Left ventricle myocardium inferior (tissue), 1 donor: ENCODE measurements at regions not wholly inside any gene's neighbourhood (a gene's known extent, or its start where the extent isn't known, plus 50 kb on each side); places are given as distances from the start of the nearest gene placed in this dataset.

Experiments used
- DNase-seq: peaks from one replicate; pipeline ENCODE4 v3.0.0-alpha.2; 2020
- H3K27ac ChIP-seq: fragments of 200-600 bp; replicated peaks from 2 replicates; pipeline ENCODE4 v1.8.0; 2021
- H3K27me3 ChIP-seq: fragments of 200-600 bp; 2 replicates; pipeline ENCODE4 v1.8.0; 2021; ENCODE audit warnings: low read depth
- H3K36me3 ChIP-seq: fragments of 200-600 bp; 2 replicates; pipeline ENCODE4 v1.8.0; 2021
- H3K4me1 ChIP-seq: fragments of 200-600 bp; 2 replicates; pipeline ENCODE4 v1.8.0; 2021
- H3K4me3 ChIP-seq: fragments of 200-600 bp; 2 replicates; pipeline ENCODE4 v1.8.0; 2021; ENCODE audit warnings: mild to moderate bottlenecking, moderate library complexity
- H3K9me3 ChIP-seq: fragments of 200-600 bp; replicated peaks from 2 replicates; pipeline ENCODE4 v1.8.0; 2021
- intact Hi-C: fragments of 100-400 bp; cut with micrococcal nuclease; formaldehyde crosslinking; loops from one replicate; pipeline ENCODE4 v1.11.0; 2022
- TF ChIP-seq, protein P1 (sequence below): fragments of 200-600 bp; IDR thresholded peaks from 2 replicates; pipeline ENCODE4 v1.8.0; 2021; ENCODE audit warnings: antibody characterized with exemption, mild to moderate bottlenecking, borderline replicate concordance
- donor health status: DM: no; HTN: yes; CAD: no; lungs with severe emphysema.

DNA sequence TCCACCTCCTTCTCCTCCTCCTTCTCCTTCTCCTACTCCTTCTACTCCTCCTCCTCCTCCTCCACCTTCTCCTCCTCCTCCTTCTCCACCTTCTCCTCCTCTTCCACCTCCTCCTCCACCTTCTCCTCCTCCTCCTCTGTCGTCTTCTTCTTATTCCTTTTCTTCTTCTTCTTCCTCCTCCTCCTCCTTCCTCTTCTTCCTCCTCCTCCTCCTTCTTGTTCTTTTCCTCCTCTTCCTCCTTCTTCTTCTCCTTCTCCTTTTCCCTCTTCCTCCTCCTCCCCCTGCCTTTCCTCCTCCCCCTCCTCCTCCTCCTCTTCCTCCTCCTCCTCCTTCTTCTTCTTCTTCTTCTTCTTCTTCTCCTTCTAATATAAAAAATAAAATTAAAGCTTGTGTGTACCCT lies 971.2 kb upstream of the PIK3C3 start:
- H3K9me3 ChIP-seq, result no peaks in the 10 kb centered on the region
- H3K27ac ChIP-seq, result no peak overlapping the region
- intact Hi-C loops, result no loop called here
- DNase-seq, result no peak
- no peaks in the 10 kb centered on the region for H3K36me3 ChIP-seq
- no peak overlapping the region for H3K4me3 ChIP-seq
- no peaks in the 10 kb centered on the region for H3K27me3 ChIP-seq
- TF ChIP-seq, protein P1, sequence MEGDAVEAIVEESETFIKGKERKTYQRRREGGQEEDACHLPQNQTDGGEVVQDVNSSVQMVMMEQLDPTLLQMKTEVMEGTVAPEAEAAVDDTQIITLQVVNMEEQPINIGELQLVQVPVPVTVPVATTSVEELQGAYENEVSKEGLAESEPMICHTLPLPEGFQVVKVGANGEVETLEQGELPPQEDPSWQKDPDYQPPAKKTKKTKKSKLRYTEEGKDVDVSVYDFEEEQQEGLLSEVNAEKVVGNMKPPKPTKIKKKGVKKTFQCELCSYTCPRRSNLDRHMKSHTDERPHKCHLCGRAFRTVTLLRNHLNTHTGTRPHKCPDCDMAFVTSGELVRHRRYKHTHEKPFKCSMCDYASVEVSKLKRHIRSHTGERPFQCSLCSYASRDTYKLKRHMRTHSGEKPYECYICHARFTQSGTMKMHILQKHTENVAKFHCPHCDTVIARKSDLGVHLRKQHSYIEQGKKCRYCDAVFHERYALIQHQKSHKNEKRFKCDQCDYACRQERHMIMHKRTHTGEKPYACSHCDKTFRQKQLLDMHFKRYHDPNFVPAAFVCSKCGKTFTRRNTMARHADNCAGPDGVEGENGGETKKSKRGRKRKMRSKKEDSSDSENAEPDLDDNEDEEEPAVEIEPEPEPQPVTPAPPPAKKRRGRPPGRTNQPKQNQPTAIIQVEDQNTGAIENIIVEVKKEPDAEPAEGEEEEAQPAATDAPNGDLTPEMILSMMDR, result no peak
- no peaks in the 10 kb centered on the region for H3K4me1 ChIP-seq

DNA sequence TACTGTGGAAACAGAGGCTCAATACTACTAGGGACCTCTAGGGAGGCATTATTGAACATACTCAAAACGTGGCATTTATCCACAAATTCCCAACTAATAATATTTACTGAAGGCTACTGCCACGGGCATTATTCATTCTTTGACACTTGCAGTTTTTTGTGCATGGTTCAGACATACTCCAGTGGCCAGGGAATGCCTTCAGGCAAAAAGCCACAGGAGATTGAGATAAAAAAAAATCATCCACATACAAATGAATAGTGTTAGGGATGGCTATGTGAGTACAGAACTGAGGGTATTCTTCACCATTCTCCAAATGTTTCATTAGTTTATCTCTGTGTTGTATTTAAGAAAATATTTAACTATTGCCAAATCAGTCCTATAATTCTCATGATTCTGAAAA lies 974.9 kb upstream of the PIK3C3 start:
- DNase-seq, result no peak
- H3K4me3 ChIP-seq, result no peak overlapping the region
- intact Hi-C loops, result no loop called here
- H3K9me3 ChIP-seq, result peaks cover 6% of the 10 kb centered on the region
- H3K27ac ChIP-seq, result no peak overlapping the region
- no peaks in the 10 kb centered on the region for H3K27me3 ChIP-seq
- no peaks in the 10 kb centered on the region for H3K36me3 ChIP-seq
- TF ChIP-seq, protein P1, result no peak
- H3K4me1 ChIP-seq, result no peaks in the 10 kb centered on the region

DNA sequence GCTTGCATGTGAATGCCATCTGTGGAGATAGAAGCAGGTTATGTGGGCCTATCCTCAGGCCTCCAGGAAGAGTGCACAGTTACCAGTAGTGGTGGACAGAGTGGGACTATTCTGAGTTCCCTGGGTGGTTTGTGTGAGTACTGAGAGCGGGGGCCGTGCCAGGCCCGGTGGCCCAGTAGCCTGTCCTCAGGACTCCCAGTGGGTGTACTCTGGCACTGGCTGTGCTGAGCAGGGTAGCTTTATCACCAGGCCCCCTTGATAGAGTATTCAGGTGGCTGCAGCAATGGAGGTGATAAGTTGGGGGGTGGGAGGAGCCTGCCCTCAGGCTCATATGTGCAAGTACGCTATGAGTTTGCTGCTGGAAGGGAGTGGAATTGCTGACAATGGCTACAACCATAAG lies 979.0 kb upstream of the PIK3C3 start:
- no peak for DNase-seq
- Histone ChIP-seq H3K27ac (no peak overlapping the region), H3K9me3 (peaks cover 31% of the 10 kb centered on the region), H3K36me3 (no peaks in the 10 kb centered on the region), H3K27me3 (no peaks in the 10 kb centered on the region), H3K4me3 (no peak overlapping the region), H3K4me1 (no peaks in the 10 kb centered on the region)
- intact Hi-C loops, result no loop called here
- TF ChIP-seq, protein P1, result no peak

DNA sequence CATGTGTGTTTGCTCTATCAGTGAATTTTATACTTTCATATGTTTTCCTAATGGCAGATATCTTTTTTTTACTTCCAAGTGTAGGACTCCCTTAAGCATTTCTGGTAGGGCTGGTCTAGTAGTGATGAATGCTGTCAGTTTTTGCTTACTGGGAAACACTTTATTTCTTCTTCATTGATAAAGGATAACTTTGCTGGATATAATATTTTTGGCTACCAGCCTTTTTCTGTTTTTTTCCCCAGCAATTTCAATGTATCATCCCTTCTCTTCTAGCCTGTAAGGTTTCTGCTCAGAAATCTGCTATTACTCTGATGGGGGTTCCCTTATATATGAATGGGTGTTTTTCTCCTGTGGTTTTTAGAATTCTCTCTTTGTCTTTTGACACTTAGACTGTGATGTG lies 980.6 kb upstream of the PIK3C3 start:
- intact Hi-C loops, result no loop called here
- Histone ChIP-seq H3K9me3 (peaks cover 31% of the 10 kb centered on the region), H3K27me3 (no peaks in the 10 kb centered on the region), H3K36me3 (no peaks in the 10 kb centered on the region), H3K27ac (no peak overlapping the region), H3K4me3 (no peak overlapping the region), H3K4me1 (no peaks in the 10 kb centered on the region)
- DNase-seq, result no peak
- TF ChIP-seq, protein P1, result no peak

DNA sequence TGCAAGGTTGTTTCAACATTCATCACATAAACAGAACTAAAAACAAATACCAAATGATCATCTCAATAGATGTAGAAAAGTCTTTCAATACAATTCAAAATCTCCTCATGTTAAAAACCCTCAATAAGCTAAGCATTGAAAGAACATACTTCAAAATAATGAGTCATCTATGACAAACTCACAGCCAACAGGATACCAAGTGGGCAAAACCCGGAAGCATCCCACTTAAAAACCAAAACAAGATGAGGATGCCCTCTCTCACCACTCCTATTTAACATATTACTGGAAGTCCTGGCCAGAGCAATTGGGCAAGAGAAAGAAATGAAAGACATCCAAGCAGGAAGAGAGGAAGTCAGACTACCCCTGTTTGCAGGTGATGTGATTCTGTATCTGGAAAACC lies 992.2 kb upstream of the PIK3C3 start:
- intact Hi-C loops, result no loop called here
- TF ChIP-seq, protein P1, result no peak
- Histone ChIP-seq H3K9me3 (no peaks in the 10 kb centered on the region), H3K4me3 (no peak overlapping the region), H3K27me3 (no peaks in the 10 kb centered on the region), H3K4me1 (no peaks in the 10 kb centered on the region), H3K36me3 (no peaks in the 10 kb centered on the region), H3K27ac (no peak overlapping the region)
- DNase-seq, result no peak
